H1 (cell line): ENCODE measurements at regions not wholly inside any gene's neighbourhood (a gene's known extent, or its start where the extent isn't known, plus 50 kb on each side); places are given as distances from the start of the nearest gene placed in this dataset.

Experiments used
- CTCF ChIA-PET: fragments of 300-600 bp; sonication (Branson Sonifier 250); formaldehyde crosslinking; loops from one replicate; lab custom pipeline; 2021; ENCODE audit not compliant: partially characterized antibody; lab: Charles Lee
- POLR2A ChIA-PET: fragments of 300-600 bp; sonication (Branson Sonifier 250); formaldehyde crosslinking; loops from one replicate; lab custom pipeline; 2021; ENCODE audit warnings: inconsistent platforms; ENCODE audit not compliant: partially characterized antibody; lab: Charles Lee
- DNase-seq, 2 experiments: peaks; one replicate each; pipeline versions ENCODE4 v3.0.0 to v3.0.0-alpha.2; 2010 to 2022; ENCODE audit warnings: low spot score in 2 of 2, low read depth in 1 of 2, mixed read lengths in 1 of 2
- FAIRE-seq: peaks from 2 replicates; lab custom pipeline; 2011; peaks lifted over from hg19 to GRCh38; lab: Jason Lieb, UNC
- H2AFZ ChIP-seq: 2 replicates; pipeline ENCODE4 v1.8.1; 2012; ENCODE audit warnings: low read length, inconsistent platforms
- H2AK5ac ChIP-seq: 2 replicates; pipeline ENCODE4 v1.6.1; 2013; ENCODE audit warnings: low read depth, low read length
- H2BK120ac ChIP-seq: replicated peaks from 2 replicates; pipeline ENCODE3; 2013; ENCODE audit warnings: low read depth, low read length, inconsistent platforms
- H2BK12ac ChIP-seq: 2 replicates; pipeline ENCODE4 v1.6.1; 2013; ENCODE audit warnings: low read depth, low read length
- H2BK15ac ChIP-seq: 2 replicates; pipeline ENCODE4 v1.6.1; 2013; ENCODE audit warnings: low read length
- H2BK20ac ChIP-seq: 2 replicates; pipeline ENCODE4 v1.6.1; 2013; ENCODE audit warnings: low read length
- H2BK5ac ChIP-seq: 2 replicates; pipeline ENCODE4 v1.6.1; 2013; ENCODE audit warnings: low read depth, low read length
- H3K14ac ChIP-seq: 2 replicates; pipeline ENCODE4 v1.6.1; 2013; ENCODE audit warnings: inconsistent platforms; ENCODE audit not compliant: insufficient read length
- H3K18ac ChIP-seq: 2 replicates; pipeline ENCODE4 v1.6.1; 2013; ENCODE audit warnings: low read length; ENCODE audit errors: extremely low read depth
- H3K23ac ChIP-seq: 2 replicates; pipeline ENCODE4 v1.6.1; 2013; ENCODE audit warnings: inconsistent platforms; ENCODE audit not compliant: insufficient read length
- H3K23me2 ChIP-seq: 2 replicates; pipeline ENCODE4 v1.6.1; 2013; ENCODE audit warnings: low read depth, low read length
- H3K27ac ChIP-seq: 2 replicates; pipeline ENCODE4 v1.6.1; 2011; ENCODE audit warnings: low read depth, low read length, inconsistent platforms
- H3K27me3 ChIP-seq, 4 experiments: replicated peaks in 1 of 4; 1 replicate in 1 of 4; 2 replicates in 3 of 4; pipeline versions ENCODE4 v1.6.1 to v1.8.1; 2011 to 2013; ENCODE audit warnings: low read length in 3 of 4, mild to moderate bottlenecking in 3 of 4, inconsistent platforms in 2 of 4, mixed read lengths in 2 of 4, moderate library complexity in 1 of 4; ENCODE audit not compliant: control insufficient read depth in 3 of 4, insufficient read depth in 3 of 4; ENCODE audit errors: extremely low read depth in 1 of 4
- H3K36me3 ChIP-seq, 4 experiments: 2 replicates each; pipeline versions ENCODE4 v1.6.1 to v1.8.1; 2011 to 2013; ENCODE audit warnings: mild to moderate bottlenecking in 4 of 4, low read length in 3 of 4, moderate library complexity in 2 of 4, control low read depth in 1 of 4, inconsistent platforms in 1 of 4; ENCODE audit not compliant: insufficient read depth in 4 of 4, control insufficient read depth in 2 of 4
- H3K4ac ChIP-seq: replicated peaks from 2 replicates; pipeline ENCODE3; 2013; ENCODE audit warnings: low read length, low read depth, mixed read lengths, inconsistent platforms; ENCODE audit not compliant: insufficient read length
- H3K4me1 ChIP-seq, 4 experiments: replicated peaks in 1 of 4; 1 replicate in 1 of 4; 2 replicates in 3 of 4; pipeline versions ENCODE4 v1.6.1 to v1.8.1; 2011 to 2013; ENCODE audit warnings: low read length in 3 of 4, inconsistent platforms in 2 of 4, mixed read lengths in 1 of 4; ENCODE audit not compliant: insufficient read depth in 4 of 4, control insufficient read depth in 3 of 4
- H3K4me2 ChIP-seq, 2 experiments: 2 replicates each; pipeline versions ENCODE4 v1.6.1 to v1.8.1; 2011 to 2013; ENCODE audit warnings: low read depth in 2 of 2, low read length in 2 of 2, control low read depth in 1 of 2, inconsistent platforms in 1 of 2, mild to moderate bottlenecking in 1 of 2; ENCODE audit not compliant: insufficient read depth in 1 of 2
- H3K4me3 ChIP-seq, 4 experiments: fragments of 200-600, 300-600 bp in 1 of 4; sonication (generic), shearing (Covaris generic), sonication (Bioruptor Twin) in 1 of 4; 2 replicates each; pipeline versions ENCODE4 v1.5.1 to v1.8.1; 2011 to 2016; ENCODE audit warnings: low read length in 4 of 4, low read depth in 3 of 4, control low read depth in 2 of 4, inconsistent platforms in 2 of 4, mild to moderate bottlenecking in 2 of 4, mixed read lengths in 1 of 4, moderate library complexity in 1 of 4; ENCODE audit not compliant: insufficient read depth in 2 of 4; ENCODE audit errors: extremely low read depth in 1 of 4
- H3K56ac ChIP-seq: replicated peaks from 2 replicates; pipeline ENCODE3; 2013; ENCODE audit warnings: low read depth, mild to moderate bottlenecking, mixed read lengths, low read length, inconsistent platforms; ENCODE audit not compliant: insufficient read length
- H3K79me1 ChIP-seq: 2 replicates; pipeline ENCODE4 v1.6.1; 2013; ENCODE audit warnings: low read depth, low read length, control low read depth
- H3K79me2 ChIP-seq, 2 experiments: 2 replicates each; pipeline versions ENCODE4 v1.6.1 to v1.8.1; 2012 to 2013; ENCODE audit warnings: low read length in 2 of 2, mild to moderate bottlenecking in 2 of 2, inconsistent platforms in 1 of 2; ENCODE audit not compliant: insufficient read depth in 2 of 2, control insufficient read depth in 1 of 2
- H3K9ac ChIP-seq, 4 experiments: replicated peaks in 1 of 4; 1 replicate in 1 of 4; 2 replicates in 3 of 4; pipeline versions ENCODE4 v1.6.1 to v1.8.1; 2011 to 2013; ENCODE audit warnings: low read depth in 3 of 4, low read length in 3 of 4, control low read depth in 2 of 4, mild to moderate bottlenecking in 2 of 4, moderate library complexity in 2 of 4, inconsistent platforms in 1 of 4; ENCODE audit errors: extremely low read depth in 1 of 4
- H3K9me3 ChIP-seq, 2 experiments: 2 replicates each; pipeline versions ENCODE4 v1.6.1 to v1.8.1; 2012 to 2013; ENCODE audit warnings: mild to moderate bottlenecking in 2 of 2, moderate library complexity in 2 of 2, control low read depth in 1 of 2, inconsistent platforms in 1 of 2, low read depth in 1 of 2, low read length in 1 of 2, mixed read lengths in 1 of 2; ENCODE audit not compliant: insufficient read depth in 2 of 2
- H4K20me1 ChIP-seq, 2 experiments: replicated peaks in 1 of 2; 2 replicates each; pipeline versions ENCODE3 to v1.8.1; 2011 to 2013; ENCODE audit warnings: inconsistent platforms in 2 of 2, low read length in 2 of 2, mild to moderate bottlenecking in 1 of 2; ENCODE audit not compliant: insufficient read depth in 2 of 2, control insufficient read depth in 1 of 2
- H4K5ac ChIP-seq: 2 replicates; pipeline ENCODE4 v1.6.1; 2013; ENCODE audit warnings: low read length, low read depth, mixed read lengths, inconsistent platforms; ENCODE audit not compliant: insufficient read length
- H4K8ac ChIP-seq: 2 replicates; pipeline ENCODE4 v1.8.0; 2013; ENCODE audit warnings: mild to moderate bottlenecking, moderate library complexity, low read length, inconsistent platforms; ENCODE audit not compliant: insufficient read depth; ENCODE audit errors: extremely low read depth
- H4K91ac ChIP-seq: replicated peaks from 2 replicates; pipeline ENCODE3; 2013; ENCODE audit warnings: low read length, mixed read lengths, inconsistent platforms; ENCODE audit not compliant: insufficient read length
- CEBPB ChIP-seq: IDR thresholded peaks from 2 replicates; pipeline ENCODE4 v1.6.1; 2012; ENCODE audit warnings: low read depth, low read length
- WGBS, 2 experiments: shearing (Covaris generic) in 1 of 2; methylation state at CpG; one replicate each; pipeline versions ENCODE4 v1.1.6 to v1.1.7; 2013 to 2015; ENCODE audit warnings: low lambda C conversion rate in 2 of 2, mixed read lengths in 2 of 2, inconsistent platforms in 1 of 2, low coverage in 1 of 2, missing lambda C conversion rate in 1 of 2; ENCODE audit not compliant: insufficient replicate concordance in 2 of 2, insufficient coverage in 1 of 2, insufficient read length in 1 of 2; ENCODE audit errors: extremely low coverage in 1 of 2, missing lambda C conversion rate in 1 of 2; 5-methylcytosine and 5-hydroxymethylcytosine counted together

- H4K20me1 ChIP-seq = no peaks in the 10 kb centered on the region
- no peak overlapping the region for H4K5ac ChIP-seq
- no peak overlapping the region for H2BK12ac ChIP-seq
- no peak for FAIRE-seq
- no peak overlapping the region for H2BK5ac ChIP-seq
- DNase-seq = no peak
- H3K4me2 ChIP-seq = no peak overlapping the region
- H2AFZ ChIP-seq = no peak overlapping the region
- no peaks in the 10 kb centered on the region for H3K23me2 ChIP-seq
- H2BK15ac ChIP-seq = no peak overlapping the region
- no peak overlapping the region for H3K23ac ChIP-seq
- no peaks in the 10 kb centered on the region for H3K27me3 ChIP-seq
- H2BK120ac ChIP-seq = peak overlapping the region; percentile 26
- peaks cover 0 to 9% (median 0%) of the 10 kb centered on the region in 4 experiments; a peak in 2 of 7 replicates for H3K4me1 ChIP-seq
- H3K9ac ChIP-seq = no peak overlapping the region
- no peak overlapping the region for H3K4me3 ChIP-seq
- no peak overlapping the region for H3K14ac ChIP-seq
- H3K18ac ChIP-seq = no peak overlapping the region
- H3K56ac ChIP-seq = no peak overlapping the region
- H3K9me3 ChIP-seq = no peaks in the 10 kb centered on the region
- H3K27ac ChIP-seq = no peak overlapping the region
- H4K8ac ChIP-seq = no peak overlapping the region
- no peaks in the 10 kb centered on the region for H3K79me2 ChIP-seq
- ChIA-PET CTCF (interaction anchor here (1.6 kb wide), 1 partner anchor 9 kb away, joined by 4 read pairs; no protein-coding TSS in a partner anchor), POLR2A (no interaction called here)
- H4K91ac ChIP-seq = no peak overlapping the region
- no peaks in the 10 kb centered on the region for H3K79me1 ChIP-seq
- no peaks in the 10 kb centered on the region for H3K36me3 ChIP-seq
- no peak for TF ChIP-seq CEBPB
- H2BK20ac ChIP-seq = no peak overlapping the region
- no peak overlapping the region for H3K4ac ChIP-seq
- 60% methylated on average over 2 of the region's 2 CpGs; no CpG with 5 or more reads in 1 of the 2 experiments for WGBS, 2 experiments
- no peak overlapping the region for H2AK5ac ChIP-seq
Measured at GRCh38 chr13:85141401-85141800, 657.8 kb downstream of the SLITRK6 start.
